ENCODE measurements at regions not wholly inside any gene's neighbourhood (a gene's known extent, or its start where the extent isn't known, plus 50 kb on each side); places are given as distances from the start of the nearest gene placed in this dataset.

DNA sequence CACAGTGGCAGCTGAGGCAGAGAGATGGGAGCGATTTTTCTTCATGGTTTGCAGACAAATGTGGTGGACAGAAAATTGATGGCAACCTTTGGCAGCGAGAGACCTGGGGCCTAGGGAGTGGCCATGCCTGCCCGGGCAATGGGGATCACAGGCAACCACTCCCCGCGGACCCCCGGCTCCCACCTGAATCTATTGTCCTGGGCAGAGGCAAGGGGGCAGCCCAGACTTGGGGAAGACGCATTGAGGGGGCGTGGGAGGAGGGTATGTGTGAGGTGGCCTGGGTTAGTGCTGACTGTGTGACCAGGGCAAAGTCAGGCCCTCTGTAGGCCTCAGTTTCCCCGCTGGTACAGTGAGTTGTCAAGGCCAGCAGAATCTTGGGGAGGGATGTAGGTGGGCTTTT is 53.6 kb upstream of the BLCAP start:
- TF ChIP-seq ESRRG (CRISPR knock-in tag; IDR thresholded peaks at IDR 0.05): no peak
- no peak for TF ChIP-seq ARNTL (CRISPR knock-in tag; IDR thresholded peaks at IDR 0.05; ENCODE audit: borderline replicate concordance, low read depth)
- TF ChIP-seq ZNF565 (CRISPR knock-in tag; conservative IDR thresholded peaks at IDR 0.05; ENCODE audit: low read depth): no peak
